Kidney tubule cell (primary cell): ENCODE measurements at regions not wholly inside any gene's neighbourhood (a gene's known extent, or its start where the extent isn't known, plus 50 kb on each side); places are given as distances from the start of the nearest gene placed in this dataset.
"Not testable (repeated sequence)": the region's sequence is repeated elsewhere in the genome, so short reads cannot be mapped to it uniquely, and the experiment has no call there.

ENCODE experiments used
- DNase-seq: peaks from one replicate; pipeline ENCODE4 v3.0.0-alpha.2; 2018; ENCODE audit warnings: low spot score

GRCh38 chr6:115241373-115241772 lies 819.3 kb downstream of the FRK start:
- DNase-seq: no peak

GRCh38 chr6:115221198-115221597 lies 839.5 kb downstream of the FRK start:
- DNase-seq: no peak

- no peak for DNase-seq
These were observed 840.0 kb downstream of the FRK start for GRCh38 chr6:115220551-115221159.

- DNase-seq: no peak
These were observed 841.0 kb downstream of the FRK start for GRCh38 chr6:115219645-115220044.

GRCh38 chr6:115216835-115217234 lies 843.9 kb downstream of the FRK start:
- DNase-seq: no peak

GRCh38 chr6:115214283-115214682 lies 846.4 kb downstream of the FRK start:
- DNase-seq: no peak

GRCh38 chr6:115203381-115203780 lies 857.3 kb downstream of the FRK start:
- DNase-seq: no peak

- DNase-seq: no peak
These were observed 852.3 kb upstream of the HS3ST5 start for GRCh38 chr6:115194981-115195638.

GRCh38 chr6:115191989-115192388 lies 849.2 kb upstream of the HS3ST5 start:
- no peak for DNase-seq

- no peak for DNase-seq
These were observed 847.7 kb upstream of the HS3ST5 start for GRCh38 chr6:115190534-115190933.

GRCh38 chr6:115175456-115175855 lies 832.6 kb upstream of the HS3ST5 start:
- not testable (repeated sequence) for DNase-seq

GRCh38 chr6:115165912-115166311 lies 823.1 kb upstream of the HS3ST5 start:
- DNase-seq: not testable (repeated sequence)

GRCh38 chr6:115159733-115160132 lies 816.9 kb upstream of the HS3ST5 start:
- DNase-seq: no peak

GRCh38 chr6:115137910-115138309 lies 795.1 kb upstream of the HS3ST5 start:
- DNase-seq: no peak

GRCh38 chr6:115133790-115134189 lies 791.0 kb upstream of the HS3ST5 start:
- no peak for DNase-seq

GRCh38 chr6:115131709-115132490 lies 789.1 kb upstream of the HS3ST5 start:
- no peak for DNase-seq

GRCh38 chr6:115121513-115121912 lies 778.7 kb upstream of the HS3ST5 start:
- DNase-seq: not testable (repeated sequence)

GRCh38 chr6:115120391-115120790 lies 777.6 kb upstream of the HS3ST5 start:
- no peak for DNase-seq

- no peak for DNase-seq
These were observed 748.6 kb upstream of the HS3ST5 start for GRCh38 chr6:115091461-115091860.

GRCh38 chr6:115078555-115078954 lies 735.7 kb upstream of the HS3ST5 start:
- no peak for DNase-seq

- no peak for DNase-seq
These were observed 729.1 kb upstream of the HS3ST5 start for GRCh38 chr6:115071962-115072361.

GRCh38 chr6:115067690-115068447 lies 725.0 kb upstream of the HS3ST5 start:
- no peak for DNase-seq
